ENCODE measurements at regions not wholly inside any gene's neighbourhood (a gene's known extent, or its start where the extent isn't known, plus 50 kb on each side); places are given as distances from the start of the nearest gene placed in this dataset.

DNA sequence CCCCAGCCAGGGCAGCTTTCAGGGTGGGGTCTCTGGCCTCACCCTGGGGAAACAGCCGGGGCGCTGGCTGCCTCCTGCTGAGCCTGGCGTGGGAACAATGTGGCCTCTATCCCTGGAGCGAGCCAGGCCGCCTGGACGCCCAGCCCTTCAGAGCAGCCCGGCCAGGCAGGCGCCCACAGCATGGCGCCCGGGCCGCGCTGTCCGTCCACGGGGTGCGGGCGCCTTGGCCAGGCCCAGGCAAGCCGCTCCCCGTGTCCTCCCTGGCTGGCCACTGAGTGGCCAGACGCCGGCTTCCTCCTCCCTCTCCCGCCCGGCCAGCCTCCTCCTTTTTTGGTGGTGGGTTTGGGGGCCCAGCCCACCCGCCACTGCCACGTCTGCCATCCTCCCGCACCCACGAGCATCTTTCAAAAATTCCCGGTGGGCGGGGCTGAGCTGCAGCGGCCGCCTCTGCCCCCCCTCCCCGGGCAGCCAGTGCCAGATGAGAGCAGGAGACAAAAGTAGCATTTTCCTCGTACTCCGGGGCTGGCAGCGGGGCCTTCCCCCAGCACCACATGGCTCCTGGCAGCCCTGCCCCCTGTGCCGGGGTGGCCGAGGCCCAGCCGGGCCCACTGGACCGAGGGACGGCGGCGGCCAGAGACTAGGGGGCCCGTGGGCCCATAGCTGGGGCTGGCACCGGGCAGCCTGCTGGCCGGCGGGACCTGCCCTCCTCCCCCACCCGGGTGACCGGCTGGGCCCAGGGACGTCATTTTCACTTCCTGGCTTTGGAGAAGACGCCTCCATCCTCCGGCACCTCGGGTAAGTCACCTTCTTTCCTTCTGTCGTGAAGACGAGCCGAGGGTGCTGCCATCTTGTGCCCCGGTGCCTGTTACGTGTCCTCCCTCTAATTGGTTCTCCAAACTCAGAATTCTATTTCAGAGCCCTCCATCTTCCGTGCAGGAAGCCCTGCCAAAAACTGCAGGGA, 70.2 kb upstream of the PPARA start:
- TF ChIP-seq CTCF (IDR thresholded peaks at IDR 0.05; ENCODE audit: control insufficient read depth, extremely low read depth, insufficient read depth), result no peak
- H3K4me3 ChIP-seq (ENCODE audit: low read depth, low read length), result peak overlapping the region; percentile 95
- DNase-seq (ENCODE audit: low read depth), result no peak

DNA sequence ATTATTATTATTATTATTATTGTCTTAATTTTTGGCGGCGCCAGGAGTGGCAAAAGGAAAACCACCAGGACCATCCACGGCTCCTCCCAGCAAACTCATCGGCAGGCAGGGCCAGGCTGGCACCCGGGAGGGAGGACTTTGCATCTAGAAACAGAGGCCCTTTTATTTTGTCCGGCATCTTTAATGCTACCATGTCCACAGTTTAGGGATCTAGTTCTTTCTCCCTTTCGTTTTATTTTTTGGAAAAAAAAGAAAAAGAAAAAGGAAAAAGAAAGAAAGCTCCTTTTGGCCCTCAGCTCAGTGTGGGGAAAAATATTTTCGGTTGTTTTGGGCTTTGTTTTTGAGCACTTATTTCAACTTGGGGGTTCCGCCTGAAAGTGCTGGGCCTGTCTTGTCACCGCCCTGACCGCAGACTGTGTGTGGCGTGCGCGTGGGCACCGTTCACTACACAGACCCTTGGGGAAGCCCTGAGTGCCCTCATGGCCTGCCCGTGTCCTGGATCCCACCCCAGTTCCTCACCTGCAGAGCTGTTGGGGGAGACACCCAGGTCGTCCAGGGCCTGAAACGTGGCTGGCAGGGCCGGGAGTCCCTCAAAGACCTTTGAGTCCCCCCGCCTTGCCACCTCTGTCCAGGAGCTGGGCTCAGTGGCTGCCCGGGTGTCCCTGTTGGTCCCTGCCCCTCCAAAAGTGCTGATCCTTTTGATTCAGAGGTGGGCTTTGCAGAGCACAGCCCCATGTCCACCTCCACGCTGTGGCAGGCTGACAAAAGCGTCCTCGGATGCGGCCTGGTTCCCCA, 69.1 kb upstream of the PPARA start:
- peak overlapping the region; percentile 95 for H3K4me3 ChIP-seq (ENCODE audit: low read depth, low read length)
- TF ChIP-seq CTCF (IDR thresholded peaks at IDR 0.05; ENCODE audit: control insufficient read depth, extremely low read depth, insufficient read depth), result no peak
- no peak for DNase-seq (ENCODE audit: low read depth)

GRCh38 chr22:46081831-46082210, 68.5 kb upstream of the PPARA start:
- TF ChIP-seq CTCF (IDR thresholded peaks at IDR 0.05; ENCODE audit: control insufficient read depth, extremely low read depth, insufficient read depth), result no peak
- H3K4me3 ChIP-seq (ENCODE audit: low read depth, low read length), result peak overlapping the region; percentile 95
- DNase-seq (ENCODE audit: low read depth), result no peak

- no peak for TF ChIP-seq CTCF (IDR thresholded peaks at IDR 0.05; ENCODE audit: control insufficient read depth, extremely low read depth, insufficient read depth)
- DNase-seq (ENCODE audit: low read depth), result no peak
- peak overlapping the region; percentile 95 for H3K4me3 ChIP-seq (ENCODE audit: low read depth, low read length)
These were observed 67.7 kb upstream of the PPARA start for GRCh38 chr22:46082633-46083032.

GRCh38 chr22:46083383-46084350, 66.7 kb upstream of the PPARA start:
- no peak for TF ChIP-seq CTCF (IDR thresholded peaks at IDR 0.05; ENCODE audit: control insufficient read depth, extremely low read depth, insufficient read depth)
- H3K4me3 ChIP-seq (ENCODE audit: low read depth, low read length), result peak overlapping the region; percentile 95
- DNase-seq (ENCODE audit: low read depth), result no peak

GRCh38 chr22:46084376-46084775, 66.0 kb upstream of the PPARA start:
- DNase-seq (ENCODE audit: low read depth), result no peak
- peak overlapping the region; percentile 95 for H3K4me3 ChIP-seq (ENCODE audit: low read depth, low read length)
- no peak for TF ChIP-seq CTCF (IDR thresholded peaks at IDR 0.05; ENCODE audit: control insufficient read depth, extremely low read depth, insufficient read depth)
